GM12872 (cell line): ENCODE measurements at regions not wholly inside any gene's neighbourhood (a gene's known extent, or its start where the extent isn't known, plus 50 kb on each side); places are given as distances from the start of the nearest gene placed in this dataset.

Experiments used
- CTCF ChIP-seq: IDR thresholded peaks from 3 replicates; pipeline ENCODE4 v1.5.1; 2011; ENCODE audit warnings: low read depth, mild to moderate bottlenecking, low read length, moderate library complexity; ENCODE audit not compliant: insufficient read depth

- no peak for TF ChIP-seq CTCF
Measured at GRCh38 chr22:47582067-47582466, 819.6 kb downstream of the TBC1D22A start.

DNA sequence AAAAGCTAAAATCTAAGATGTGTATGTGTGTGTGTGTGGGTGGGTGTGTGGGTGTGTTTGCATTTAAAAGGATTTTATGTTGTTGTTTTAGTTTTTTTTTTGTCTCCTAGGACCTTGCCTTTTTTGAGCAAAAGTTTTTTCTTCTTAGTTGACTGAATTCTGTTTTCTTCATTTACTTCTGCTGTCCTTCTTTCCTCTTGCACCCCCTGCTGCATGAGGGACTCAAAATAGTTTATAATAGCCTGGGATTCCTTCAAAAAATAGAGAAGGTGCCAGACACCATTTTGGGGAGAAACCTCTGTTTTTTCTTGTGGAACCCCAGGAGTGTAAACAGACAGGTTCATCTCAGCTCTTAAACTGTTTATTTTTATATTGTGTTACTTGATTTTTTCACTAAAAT lies 817.7 kb downstream of the TBC1D22A start:
- TF ChIP-seq CTCF, result no peak

DNA sequence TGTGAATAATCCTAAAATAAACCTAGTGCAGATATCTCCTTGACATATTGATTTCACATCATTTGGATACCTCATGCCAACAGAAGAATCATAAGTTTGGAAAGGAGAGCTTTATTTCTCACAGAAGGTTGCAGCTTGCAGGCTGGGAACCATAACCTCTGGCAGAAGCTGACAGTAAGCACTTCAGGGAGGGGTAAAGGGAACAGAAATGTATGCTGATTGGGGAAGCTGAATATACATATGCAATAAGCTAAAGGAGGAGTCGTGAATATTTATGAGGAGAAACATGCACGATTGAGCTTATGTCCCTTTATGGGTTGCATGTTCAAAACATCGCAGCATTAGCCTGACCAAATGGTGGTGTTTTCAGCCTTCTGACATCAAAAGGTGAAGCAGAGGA lies 814.5 kb downstream of the TBC1D22A start:
- no peak for TF ChIP-seq CTCF

- no peak for TF ChIP-seq CTCF
Measured at GRCh38 chr22:47575291-47575690, 812.8 kb downstream of the TBC1D22A start.

- no peak for TF ChIP-seq CTCF
Measured at GRCh38 chr22:47574556-47574955, 812.1 kb downstream of the TBC1D22A start.

DNA sequence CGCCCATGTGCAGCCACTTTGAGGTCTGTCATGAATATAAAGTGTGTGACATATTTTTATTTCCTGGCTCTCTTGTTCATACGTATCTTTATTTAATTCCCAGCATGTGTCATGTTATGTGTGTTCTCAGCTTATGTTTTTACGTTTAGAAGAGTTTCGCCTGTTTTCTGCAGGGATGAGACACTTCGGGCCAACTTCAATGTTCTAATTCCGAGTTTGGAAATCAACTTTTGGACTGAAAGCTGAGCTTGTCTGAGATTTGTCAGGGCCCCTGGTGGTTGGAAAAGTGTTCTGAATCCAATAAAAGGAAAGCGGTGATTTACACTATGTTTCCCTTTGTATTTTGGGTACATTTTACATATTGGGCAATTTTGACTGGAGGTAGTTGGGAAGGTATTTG lies 810.7 kb downstream of the TBC1D22A start:
- TF ChIP-seq CTCF, result no peak

- no peak for TF ChIP-seq CTCF
Measured at GRCh38 chr22:47572443-47572842, 810.0 kb downstream of the TBC1D22A start.

DNA sequence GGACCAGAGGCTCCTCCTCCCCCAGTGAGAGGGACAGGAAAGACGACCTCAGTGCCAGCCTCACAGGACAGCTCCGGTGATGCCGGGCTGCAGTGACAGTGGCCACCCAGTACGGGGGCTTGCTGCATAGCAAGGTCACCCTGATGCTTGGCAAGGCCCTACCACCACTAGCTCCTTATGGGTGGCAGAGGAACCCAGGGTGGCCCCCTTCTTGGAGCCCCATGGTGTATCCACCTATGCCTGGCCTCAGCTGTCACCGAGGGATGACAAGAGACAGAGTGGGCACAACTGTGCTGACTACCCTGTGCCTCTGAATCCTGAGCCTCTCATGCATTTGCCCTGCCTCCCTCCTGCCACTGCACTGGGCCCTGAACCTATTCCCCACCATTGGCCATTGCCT lies 809.2 kb downstream of the TBC1D22A start:
- no peak for TF ChIP-seq CTCF
